ENCODE measurements at regions not wholly inside any gene's neighbourhood (a gene's known extent, or its start where the extent isn't known, plus 50 kb on each side); places are given as distances from the start of the nearest gene placed in this dataset.

- TF ChIP-seq, protein P1, sequence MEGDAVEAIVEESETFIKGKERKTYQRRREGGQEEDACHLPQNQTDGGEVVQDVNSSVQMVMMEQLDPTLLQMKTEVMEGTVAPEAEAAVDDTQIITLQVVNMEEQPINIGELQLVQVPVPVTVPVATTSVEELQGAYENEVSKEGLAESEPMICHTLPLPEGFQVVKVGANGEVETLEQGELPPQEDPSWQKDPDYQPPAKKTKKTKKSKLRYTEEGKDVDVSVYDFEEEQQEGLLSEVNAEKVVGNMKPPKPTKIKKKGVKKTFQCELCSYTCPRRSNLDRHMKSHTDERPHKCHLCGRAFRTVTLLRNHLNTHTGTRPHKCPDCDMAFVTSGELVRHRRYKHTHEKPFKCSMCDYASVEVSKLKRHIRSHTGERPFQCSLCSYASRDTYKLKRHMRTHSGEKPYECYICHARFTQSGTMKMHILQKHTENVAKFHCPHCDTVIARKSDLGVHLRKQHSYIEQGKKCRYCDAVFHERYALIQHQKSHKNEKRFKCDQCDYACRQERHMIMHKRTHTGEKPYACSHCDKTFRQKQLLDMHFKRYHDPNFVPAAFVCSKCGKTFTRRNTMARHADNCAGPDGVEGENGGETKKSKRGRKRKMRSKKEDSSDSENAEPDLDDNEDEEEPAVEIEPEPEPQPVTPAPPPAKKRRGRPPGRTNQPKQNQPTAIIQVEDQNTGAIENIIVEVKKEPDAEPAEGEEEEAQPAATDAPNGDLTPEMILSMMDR (IDR thresholded peaks at IDR 0.05): no peak
- TF ChIP-seq POLR2A (IDR thresholded peaks at IDR 0.05): no peak
These were observed 204.6 kb upstream of the CSF3R start for GRCh38 chr1:36687312-36687711.

Measured in heart left ventricle (tissue), 13 donors.